CD14-positive monocyte (primary cell): ENCODE measurements at regions not wholly inside any gene's neighbourhood (a gene's known extent, or its start where the extent isn't known, plus 50 kb on each side); places are given as distances from the start of the nearest gene placed in this dataset.

ENCODE experiments used
- DNase-seq, 3 donors: peaks; one replicate each; pipeline ENCODE4 v3.0.0-alpha.2; 2011 to 2022
- H2AFZ ChIP-seq: 2 replicates; pipeline ENCODE4 v1.6.0; 2012; ENCODE audit warnings: mild to moderate bottlenecking, low read depth, low read length, inconsistent platforms; ENCODE audit not compliant: insufficient read depth, poor library complexity, severe bottlenecking
- H3K27ac ChIP-seq, 2 donors: 1 replicate in 1 of 2; 2 replicates in 1 of 2; pipeline ENCODE4 v1.5.1; 2012 to 2013; ENCODE audit warnings: low read length in 2 of 2, control low read depth in 1 of 2, inconsistent platforms in 1 of 2, low read depth in 1 of 2, mild to moderate bottlenecking in 1 of 2
- H3K27me3 ChIP-seq, 2 donors: one replicate each; pipeline versions ENCODE4 v1.6.0 to v1.6.1; 2011 to 2013; ENCODE audit warnings: low read length in 2 of 2; ENCODE audit not compliant: control insufficient read depth in 2 of 2, insufficient read depth in 2 of 2
- H3K36me3 ChIP-seq, 2 donors: replicated peaks in 1 of 2; 1 replicate in 1 of 2; 2 replicates in 1 of 2; pipeline versions ENCODE4 v1.5.1 to v1.6.1; 2012 to 2013; ENCODE audit warnings: low read length in 2 of 2, control low read depth in 1 of 2, inconsistent platforms in 1 of 2, mild to moderate bottlenecking in 1 of 2; ENCODE audit not compliant: insufficient read depth in 2 of 2, control insufficient read depth in 1 of 2
- H3K4me1 ChIP-seq, 2 donors: 1 replicate in 1 of 2; 2 replicates in 1 of 2; pipeline versions ENCODE4 v1.5.1 to v1.6.1; 2012 to 2013; ENCODE audit warnings: low read length in 2 of 2, control low read depth in 1 of 2, inconsistent platforms in 1 of 2, mild to moderate bottlenecking in 1 of 2, moderate library complexity in 1 of 2; ENCODE audit not compliant: insufficient read depth in 2 of 2, control insufficient read depth in 1 of 2
- H3K4me2 ChIP-seq: replicated peaks from 2 replicates; pipeline ENCODE3; 2012; ENCODE audit warnings: low read length, moderate library complexity, mild to moderate bottlenecking; ENCODE audit not compliant: poor library complexity, severe bottlenecking; ENCODE audit errors: extremely low read depth
- H3K4me3 ChIP-seq, 3 experiments: fragments of 200-600 bp in 1 of 3; sonication (generic) in 1 of 3; replicated peaks in 1 of 3; 1 replicate in 2 of 3; 2 replicates in 1 of 3; pipeline ENCODE4 v1.5.1; 2011 to 2013; ENCODE audit warnings: low read length in 3 of 3, mild to moderate bottlenecking in 3 of 3, control low read depth in 2 of 3, low read depth in 2 of 3, inconsistent platforms in 1 of 3, moderate library complexity in 1 of 3
- H3K79me2 ChIP-seq: 2 replicates; pipeline ENCODE4 v1.6.0; 2012; ENCODE audit warnings: mild to moderate bottlenecking, control low read depth, inconsistent platforms, low read length, moderate library complexity; ENCODE audit not compliant: insufficient read depth
- H3K9ac ChIP-seq: 2 replicates; pipeline ENCODE4 v1.6.0; 2017; ENCODE audit warnings: low read length, mild to moderate bottlenecking; ENCODE audit not compliant: insufficient read depth, poor library complexity, severe bottlenecking
- H3K9me3 ChIP-seq, 2 donors: replicated peaks in 1 of 2; 1 replicate in 1 of 2; 2 replicates in 1 of 2; pipeline versions ENCODE4 v1.5.1 to v1.6.1; 2012 to 2013; ENCODE audit warnings: low read length in 2 of 2, control low read depth in 1 of 2; ENCODE audit not compliant: control insufficient read depth in 1 of 2, insufficient read depth in 1 of 2
- H4K20me1 ChIP-seq: 2 replicates; pipeline ENCODE4 v1.6.0; 2012; ENCODE audit warnings: mild to moderate bottlenecking, low read length, control low read depth, moderate library complexity; ENCODE audit not compliant: insufficient read depth
- H3K27ac Mint-ChIP-seq, 7 donors: one replicate each; pipeline ENCODE4 v1.8.0; 2020; ENCODE audit warnings: mild to moderate bottlenecking in 7 of 7, mixed read lengths in 7 of 7, moderate library complexity in 6 of 7, inconsistent platforms in 2 of 7
- H3K27me3 Mint-ChIP-seq, 3 donors: one replicate each; pipeline ENCODE4 v1.8.0; 2021 to 2022; ENCODE audit warnings: low read depth in 3 of 3, mild to moderate bottlenecking in 3 of 3, mixed read lengths in 3 of 3, moderate library complexity in 3 of 3, inconsistent platforms in 1 of 3
- H3K36me3 Mint-ChIP-seq, 2 donors: one replicate each; pipeline ENCODE4 v1.8.0; 2020; ENCODE audit warnings: mixed read lengths in 2 of 2, inconsistent platforms in 1 of 2, mild to moderate bottlenecking in 1 of 2
- H3K4me1 Mint-ChIP-seq: one replicate; pipeline ENCODE4 v1.8.0; 2020; ENCODE audit warnings: mild to moderate bottlenecking, mixed read lengths
- H3K4me3 Mint-ChIP-seq, 2 donors: one replicate each; pipeline ENCODE4 v1.8.0; 2020; ENCODE audit warnings: mild to moderate bottlenecking in 2 of 2, mixed read lengths in 2 of 2, moderate library complexity in 1 of 2
- H3K9me3 Mint-ChIP-seq, 7 donors: one replicate each; pipeline ENCODE4 v1.8.0; 2020 to 2022; ENCODE audit warnings: mixed read lengths in 7 of 7, mild to moderate bottlenecking in 6 of 7, moderate library complexity in 6 of 7, inconsistent platforms in 2 of 7
- WGBS: methylation state at CpG from one replicate; pipeline ENCODE4 v1.1.5; 2013; ENCODE audit warnings: missing lambda C conversion rate; ENCODE audit not compliant: insufficient coverage; 5-methylcytosine and 5-hydroxymethylcytosine counted together
- intact Hi-C, 2 donors: fragments of 100-400 bp; cut with micrococcal nuclease; formaldehyde crosslinking; loops; one replicate each; pipeline versions ENCODE4 v1.15.0 to v1.15.1; 2023
- TF ChIP-seq, protein P1 (sequence below): fragments of 200-600 bp; IDR thresholded peaks from one replicate; pipeline ENCODE4 v1.8.0; 2022; ENCODE audit warnings: antibody characterized with exemption, mild to moderate bottlenecking

GRCh38 chr3:154538566-154539360 is 108.8 kb upstream of the GPR149 start:
- Mint-ChIP-seq H3K27me3 (peaks cover 0 to 3% (median 2%) of the 10 kb centered on the region in 3 donors), H3K9me3 (peaks cover 2 to 7% (median 4%) of the 10 kb centered on the region in 7 donors), H3K4me3 (no peak overlapping the region), H3K4me1 (peaks cover 23% of the 10 kb centered on the region), H3K36me3 (no peaks in the 10 kb centered on the region), H3K27ac (no peak overlapping the region)
- Histone ChIP-seq H3K4me3 (no peak overlapping the region), H3K4me1 (peaks cover 13 to 16% of the 10 kb centered on the region in 2 donors), H3K36me3 (no peaks in the 10 kb centered on the region), H3K4me2 (no peak overlapping the region), H4K20me1 (no peaks in the 10 kb centered on the region), H3K9ac (no peak overlapping the region), H2AFZ (no peak overlapping the region), H3K27me3 (no peaks in the 10 kb centered on the region), H3K9me3 (no peaks in the 10 kb centered on the region), H3K79me2 (no peaks in the 10 kb centered on the region), H3K27ac (no peak overlapping the region)
- DNase-seq, result no peak
- intact Hi-C loops, result no loop called here
- no CpG with 5 or more reads among the region's 5 CpGs for WGBS
- TF ChIP-seq, protein P1, sequence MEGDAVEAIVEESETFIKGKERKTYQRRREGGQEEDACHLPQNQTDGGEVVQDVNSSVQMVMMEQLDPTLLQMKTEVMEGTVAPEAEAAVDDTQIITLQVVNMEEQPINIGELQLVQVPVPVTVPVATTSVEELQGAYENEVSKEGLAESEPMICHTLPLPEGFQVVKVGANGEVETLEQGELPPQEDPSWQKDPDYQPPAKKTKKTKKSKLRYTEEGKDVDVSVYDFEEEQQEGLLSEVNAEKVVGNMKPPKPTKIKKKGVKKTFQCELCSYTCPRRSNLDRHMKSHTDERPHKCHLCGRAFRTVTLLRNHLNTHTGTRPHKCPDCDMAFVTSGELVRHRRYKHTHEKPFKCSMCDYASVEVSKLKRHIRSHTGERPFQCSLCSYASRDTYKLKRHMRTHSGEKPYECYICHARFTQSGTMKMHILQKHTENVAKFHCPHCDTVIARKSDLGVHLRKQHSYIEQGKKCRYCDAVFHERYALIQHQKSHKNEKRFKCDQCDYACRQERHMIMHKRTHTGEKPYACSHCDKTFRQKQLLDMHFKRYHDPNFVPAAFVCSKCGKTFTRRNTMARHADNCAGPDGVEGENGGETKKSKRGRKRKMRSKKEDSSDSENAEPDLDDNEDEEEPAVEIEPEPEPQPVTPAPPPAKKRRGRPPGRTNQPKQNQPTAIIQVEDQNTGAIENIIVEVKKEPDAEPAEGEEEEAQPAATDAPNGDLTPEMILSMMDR, result no peak

GRCh38 chr3:154536751-154537150 is 106.8 kb upstream of the GPR149 start:
- no CpG with 5 or more reads among the region's 1 CpG for WGBS
- Histone ChIP-seq H3K9ac (no peak overlapping the region), H3K4me3 (no peak overlapping the region), H3K4me2 (peak overlapping the region; percentile 15), H3K9me3 (no peaks in the 10 kb centered on the region), H3K27me3 (no peaks in the 10 kb centered on the region), H2AFZ (peak overlapping the region; percentile 17), H3K4me1 (peaks cover 13 to 16% of the 10 kb centered on the region in 2 donors), H3K79me2 (no peaks in the 10 kb centered on the region), H4K20me1 (no peaks in the 10 kb centered on the region), H3K36me3 (no peaks in the 10 kb centered on the region), H3K27ac (peak overlapping the region in 1 of 2 donors; percentile 50)
- H3K36me3 Mint-ChIP-seq, result no peaks in the 10 kb centered on the region
- H3K4me3 Mint-ChIP-seq, result peak overlapping the region in 1 of 2 donors; percentile 7
- intact Hi-C loops, result no loop called here
- peaks cover 0 to 3% (median 2%) of the 10 kb centered on the region in 3 donors for H3K27me3 Mint-ChIP-seq
- H3K27ac Mint-ChIP-seq, result peak overlapping the region in 1 of 7 donors; percentile 3
- peaks cover 23% of the 10 kb centered on the region for H3K4me1 Mint-ChIP-seq
- H3K9me3 Mint-ChIP-seq, result peaks cover 0 to 7% (median 3%) of the 10 kb centered on the region in 7 donors
- TF ChIP-seq, protein P1, result no peak
- peak in 2 of 3 donors; percentile 4 to 21 for DNase-seq
